GM23248 (cell line): ENCODE measurements at regions not wholly inside any gene's neighbourhood (a gene's known extent, or its start where the extent isn't known, plus 50 kb on each side); places are given as distances from the start of the nearest gene placed in this dataset.

ENCODE experiments used
- DNase-seq: peaks from one replicate; pipeline ENCODE4 v3.0.0-alpha.2; 2015
- H2AFZ ChIP-seq: fragments of 200-600 bp; sonication (generic); 2 replicates; pipeline ENCODE4 v1.6.1; 2016; ENCODE audit warnings: antibody characterized with exemption
- H3F3A ChIP-seq: fragments of 200-600 bp; sonication (generic); 2 replicates; pipeline ENCODE4 v1.6.1; 2016; ENCODE audit warnings: mild to moderate bottlenecking, antibody characterized with exemption, mixed run types; ENCODE audit not compliant: insufficient read depth
- H3K27ac ChIP-seq: fragments of 200-600 bp; sonication (generic); 2 replicates; pipeline ENCODE4 v1.5.1; 2016; ENCODE audit warnings: mild to moderate bottlenecking
- H3K27me3 ChIP-seq: fragments of 200-600 bp; sonication (generic); replicated peaks from 2 replicates; pipeline ENCODE4 v1.6.1; 2016; ENCODE audit warnings: mild to moderate bottlenecking; ENCODE audit not compliant: insufficient read depth
- H3K36me3 ChIP-seq: fragments of 200-600 bp; sonication (generic); 2 replicates; pipeline ENCODE4 v1.6.1; 2016; ENCODE audit warnings: low read depth, mild to moderate bottlenecking
- H3K4me1 ChIP-seq: fragments of 200-600 bp; sonication (generic); 2 replicates; pipeline ENCODE4 v1.6.1; 2016; ENCODE audit warnings: mild to moderate bottlenecking; ENCODE audit not compliant: insufficient read depth
- H3K4me2 ChIP-seq: fragments of 200-600 bp; sonication (generic); one replicate; pipeline ENCODE4 v1.6.1; 2016; ENCODE audit warnings: mild to moderate bottlenecking; ENCODE audit not compliant: unreplicated experiment
- H3K4me3 ChIP-seq: fragments of 200-600 bp; sonication (generic); 2 replicates; pipeline ENCODE4 v1.5.1; 2016; ENCODE audit warnings: mild to moderate bottlenecking
- H3K79me2 ChIP-seq: fragments of 200-600 bp; sonication (generic); 2 replicates; pipeline ENCODE4 v1.6.1; 2016; ENCODE audit warnings: mild to moderate bottlenecking; ENCODE audit not compliant: insufficient read depth
- H3K9ac ChIP-seq: fragments of 200-600 bp; sonication (generic); 2 replicates; pipeline ENCODE4 v1.6.1; 2016; ENCODE audit warnings: mild to moderate bottlenecking
- H3K9me2 ChIP-seq: fragments of 200-600 bp; sonication (generic); 2 replicates; pipeline ENCODE4 v1.6.1; 2016; ENCODE audit warnings: mixed run types, mild to moderate bottlenecking, moderate library complexity; ENCODE audit not compliant: insufficient read depth
- H3K9me3 ChIP-seq: fragments of 200-600 bp; sonication (generic); one replicate; pipeline ENCODE4 v1.6.1; 2017; ENCODE audit warnings: low read depth
- H4K20me1 ChIP-seq: fragments of 200-600 bp; sonication (generic); 2 replicates; pipeline ENCODE4 v1.6.0; 2016; ENCODE audit not compliant: insufficient read depth
- EZH2 ChIP-seq: fragments of 200-600 bp; sonication (generic); IDR thresholded peaks from 2 replicates; pipeline ENCODE4 v1.6.1; 2018; ENCODE audit warnings: antibody characterized with exemption, mild to moderate bottlenecking; ENCODE audit not compliant: insufficient read depth, poor library complexity, severe bottlenecking
- EZH2phosphoT487 ChIP-seq: fragments of 200-600 bp; sonication (generic); IDR thresholded peaks from 2 replicates; pipeline ENCODE4 v1.6.1; 2018; ENCODE audit warnings: antibody characterized with exemption, moderate library complexity, mild to moderate bottlenecking, low read depth; ENCODE audit not compliant: insufficient read depth
- WGBS, 2 experiments: methylation state at CpG; one replicate each; pipeline ENCODE4 v1.1.6; 2015 to 2017; ENCODE audit warnings: low lambda C conversion rate in 2 of 2, low coverage in 1 of 2; ENCODE audit errors: missing lambda C conversion rate in 2 of 2; 5-methylcytosine and 5-hydroxymethylcytosine counted together
- in situ Hi-C: fragments of 300-500 bp; cut with MboI; formaldehyde crosslinking; loops from 2 replicates; pipeline ENCODE4 v1.15.0; 2020

- Histone ChIP-seq H3K4me2 (no peak overlapping the region), H3K27me3 (no peaks in the 10 kb centered on the region), H3K9ac (no peak overlapping the region), H3K9me3 (no peaks in the 10 kb centered on the region), H3K27ac (no peak overlapping the region), H3F3A (no peaks in the 10 kb centered on the region), H2AFZ (no peak overlapping the region), H4K20me1 (no peaks in the 10 kb centered on the region), H3K4me1 (peaks cover 7% of the 10 kb centered on the region), H3K36me3 (no peaks in the 10 kb centered on the region), H3K9me2 (no peaks in the 10 kb centered on the region), H3K79me2 (no peaks in the 10 kb centered on the region), H3K4me3 (no peak overlapping the region)
- no peak for DNase-seq
- in situ Hi-C loops, result no loop called here
- TF ChIP-seq EZH2 (no peak), EZH2phosphoT487 (no peak)
These were observed 448.9 kb upstream of the KCNMB2 start for GRCh38 chr3:178087376-178087775.

DNA sequence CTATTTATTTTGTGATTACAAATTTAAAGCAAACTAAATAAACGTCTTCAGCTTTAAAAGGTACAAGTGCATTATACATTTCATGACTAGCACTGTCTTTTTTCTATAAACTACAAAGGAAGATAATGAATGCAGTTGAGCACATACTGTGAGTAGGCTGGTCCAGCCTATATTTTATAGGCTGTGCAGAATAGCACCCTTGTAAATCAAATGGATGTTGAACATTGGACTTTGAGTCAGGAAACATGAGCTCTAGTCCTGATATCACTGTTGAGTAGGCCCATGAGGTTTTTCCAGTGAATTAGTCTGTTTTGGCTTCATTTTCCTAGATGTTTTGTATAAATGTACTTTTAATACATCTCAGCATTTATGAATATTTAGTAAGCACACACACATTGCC, 447.3 kb upstream of the KCNMB2 start:
- no peak for DNase-seq
- H2AFZ ChIP-seq, result no peak overlapping the region
- no peak overlapping the region for H3K27ac ChIP-seq
- H4K20me1 ChIP-seq, result no peaks in the 10 kb centered on the region
- no peak overlapping the region for H3K4me2 ChIP-seq
- WGBS, 2 experiments, result 68 to 88% methylated on average over 1 of the region's 1 CpG
- no peaks in the 10 kb centered on the region for H3K9me2 ChIP-seq
- no peaks in the 10 kb centered on the region for H3K36me3 ChIP-seq
- no peaks in the 10 kb centered on the region for H3F3A ChIP-seq
- H3K4me1 ChIP-seq, result peaks cover 7% of the 10 kb centered on the region
- no peaks in the 10 kb centered on the region for H3K27me3 ChIP-seq
- TF ChIP-seq EZH2phosphoT487 (no peak), EZH2 (no peak)
- in situ Hi-C loops, result no loop called here
- no peaks in the 10 kb centered on the region for H3K9me3 ChIP-seq
- no peaks in the 10 kb centered on the region for H3K79me2 ChIP-seq
- H3K4me3 ChIP-seq, result no peak overlapping the region
- no peak overlapping the region for H3K9ac ChIP-seq

- WGBS, 2 experiments, result 94 to 96% methylated on average over 1 of the region's 1 CpG
- H3K4me2 ChIP-seq, result no peak overlapping the region
These were observed 445.3 kb upstream of the KCNMB2 start for GRCh38 chr3:178090899-178091298.

GRCh38 chr3:178095522-178095921, 440.7 kb upstream of the KCNMB2 start:
- H3K9ac ChIP-seq, result no peak overlapping the region
- no peak overlapping the region for H3K27ac ChIP-seq
- WGBS, 2 experiments, result 74 to 76% methylated on average over 2 of the region's 2 CpGs
- no peaks in the 10 kb centered on the region for H3K27me3 ChIP-seq
- no peak overlapping the region for H3K4me3 ChIP-seq
- peaks cover 5% of the 10 kb centered on the region; the same call in 1 of the 2 replicates for H3F3A ChIP-seq
- no peak for DNase-seq
- no peaks in the 10 kb centered on the region for H3K9me2 ChIP-seq
- TF ChIP-seq EZH2phosphoT487 (no peak), EZH2 (no peak)
- H3K4me1 ChIP-seq, result peaks cover 9% of the 10 kb centered on the region
- in situ Hi-C loops, result no loop called here
- no peaks in the 10 kb centered on the region for H3K36me3 ChIP-seq
- H3K4me2 ChIP-seq, result no peak overlapping the region
- no peaks in the 10 kb centered on the region for H4K20me1 ChIP-seq
- no peaks in the 10 kb centered on the region for H3K79me2 ChIP-seq
- H3K9me3 ChIP-seq, result no peaks in the 10 kb centered on the region
- H2AFZ ChIP-seq, result no peak overlapping the region

More at GRCh38 chr3:178090899-178091298, 445.3 kb upstream of the KCNMB2 start:
- no peak for TF ChIP-seq EZH2phosphoT487
- no peak for TF ChIP-seq EZH2
- Histone ChIP-seq H2AFZ (no peak overlapping the region), H3K9me2 (no peaks in the 10 kb centered on the region), H3F3A (no peaks in the 10 kb centered on the region), H4K20me1 (no peaks in the 10 kb centered on the region), H3K9ac (no peak overlapping the region), H3K4me1 (no peaks in the 10 kb centered on the region), H3K4me3 (no peak overlapping the region), H3K79me2 (no peaks in the 10 kb centered on the region), H3K27me3 (no peaks in the 10 kb centered on the region), H3K27ac (no peak overlapping the region), H3K9me3 (no peaks in the 10 kb centered on the region), H3K36me3 (no peaks in the 10 kb centered on the region)
- no peak for DNase-seq
- in situ Hi-C loops, result no loop called here

- Histone ChIP-seq H4K20me1 (no peaks in the 10 kb centered on the region), H3K9ac (no peak overlapping the region), H3F3A (peaks cover 5% of the 10 kb centered on the region; the same call in 1 of the 2 replicates), H3K4me1 (peaks cover 9% of the 10 kb centered on the region), H3K79me2 (no peaks in the 10 kb centered on the region), H3K4me2 (no peak overlapping the region), H3K4me3 (no peak overlapping the region), H3K27ac (no peak overlapping the region), H3K9me2 (no peaks in the 10 kb centered on the region), H2AFZ (no peak overlapping the region), H3K9me3 (no peaks in the 10 kb centered on the region), H3K27me3 (no peaks in the 10 kb centered on the region), H3K36me3 (no peaks in the 10 kb centered on the region)
- DNase-seq, result no peak
- TF ChIP-seq EZH2phosphoT487 (no peak), EZH2 (no peak)
- 96 to 98% methylated on average over 1 of the region's 1 CpG for WGBS, 2 experiments
- in situ Hi-C loops, result no loop called here
These were observed 439.3 kb upstream of the KCNMB2 start for GRCh38 chr3:178096955-178097354.
